Adrenal gland (tissue), 9 donors: ENCODE measurements at regions not wholly inside any gene's neighbourhood (a gene's known extent, or its start where the extent isn't known, plus 50 kb on each side); places are given as distances from the start of the nearest gene placed in this dataset.

Experiments used
- DNase-seq, 7 donors: peaks; one replicate each; pipeline ENCODE4 v3.0.0-alpha.2; 2019 to 2020
- H3K27ac ChIP-seq, 5 donors: fragments of 200-600 bp; sonication (generic) in 4 of 5; 1 replicate in 3 of 5; 2 replicates in 2 of 5; pipeline versions ENCODE4 v1.5.1 to v1.8.0; 2016 to 2020; ENCODE audit warnings: mild to moderate bottlenecking in 1 of 5
- H3K27me3 ChIP-seq: fragments of 200-600 bp; 2 replicates; pipeline ENCODE4 v1.8.0; 2021
- H3K36me3 ChIP-seq, 2 donors: fragments of 200-600 bp; replicated peaks in 1 of 2; 1 replicate in 1 of 2; 2 replicates in 1 of 2; pipeline versions ENCODE4 v1.5.1 to v1.8.0; 2018 to 2022
- H3K4me1 ChIP-seq, 2 donors: fragments of 200-600 bp; replicated peaks in 1 of 2; 1 replicate in 1 of 2; 2 replicates in 1 of 2; pipeline versions ENCODE4 v1.5.1 to v1.8.0; 2018 to 2021
- H3K4me3 ChIP-seq, 4 donors: fragments of 200-600 bp; sonication (generic) in 3 of 4; one replicate each; pipeline ENCODE4 v1.5.1; 2016 to 2018
- H3K9me3 ChIP-seq, 3 donors: fragments of 200-600 bp; sonication (generic) in 1 of 3; replicated peaks in 1 of 3; 1 replicate in 2 of 3; 2 replicates in 1 of 3; pipeline versions ENCODE4 v1.5.1 to v1.8.0; 2016 to 2021
- POLR2A ChIP-seq, 2 donors: fragments of 450-650 bp; IDR thresholded peaks; one replicate each; pipeline ENCODE4 v1.6.1; 2017; ENCODE audit warnings: antibody characterized with exemption in 2 of 2, mild to moderate bottlenecking in 2 of 2, moderate library complexity in 1 of 2
- WGBS, 4 donors: extraction: QIAGEN DNeasy Blood & Tissue Kit in 2 of 4; methylation state at CpG; one replicate each; pipeline versions ENCODE4 v1.1.5 to v1.1.7; 2013 to 2017; 5-methylcytosine and 5-hydroxymethylcytosine counted together
- intact Hi-C, 2 donors: fragments of 100-400 bp; cut with DNase I; formaldehyde crosslinking; loops; one replicate each; pipeline versions ENCODE4 v1.14.1 to v1.15.0; 2022 to 2023
- TF ChIP-seq, protein P1 (sequence below), 6 experiments: fragments of 450-650 bp in 4 of 6; fragments of 200-600 bp in 2 of 6; sonication (generic) in 1 of 6; IDR thresholded peaks; 1 replicate in 5 of 6; 2 replicates in 1 of 6; pipeline versions ENCODE4 v1.5.1 to v1.8.0; 2016 to 2021; ENCODE audit warnings: antibody characterized with exemption in 6 of 6, mild to moderate bottlenecking in 2 of 6, moderate library complexity in 1 of 6
- donor health status: healthy with polysubstance abuse.
- donor health status: Bipolar disorder and iron deficiency.
- donor health status: DM: yes; HTN: yes; CAD: no.
- donor health status: DM: no; HTN: no; CAD: no.
- donor health status: DM: no; HTN: no; CAD: no.

DNA sequence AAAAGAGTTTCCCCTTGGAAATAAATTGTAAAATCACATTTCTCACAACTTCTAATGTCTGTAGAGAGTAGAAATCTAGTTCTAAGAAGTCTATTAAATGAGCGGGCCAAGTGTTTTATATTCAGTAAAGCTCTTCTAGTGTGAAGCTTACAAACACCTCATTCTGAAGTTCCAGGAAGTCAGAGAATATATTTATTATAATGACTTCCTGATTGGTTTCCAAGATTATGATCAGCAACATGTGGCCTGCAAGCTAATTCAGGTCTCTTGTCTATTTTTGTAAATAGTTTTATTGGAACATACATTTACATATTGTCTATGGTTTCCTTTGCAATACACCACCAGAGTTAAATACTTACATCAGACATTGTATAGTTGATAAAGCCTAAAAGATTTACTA is 603.9 kb downstream of the AMY1C start:
- WGBS, 4 donors: 49 to 71% (median 59%) methylated on average over 1 of the region's 1 CpG
- intact Hi-C loops: no loop called here
- H3K9me3 ChIP-seq: no peaks in the 10 kb centered on the region
- no peaks in the 10 kb centered on the region for H3K27me3 ChIP-seq
- no peaks in the 10 kb centered on the region for H3K4me1 ChIP-seq
- no peaks in the 10 kb centered on the region for H3K36me3 ChIP-seq
- no peak overlapping the region for H3K4me3 ChIP-seq
- H3K27ac ChIP-seq: no peak overlapping the region
- no peak for DNase-seq
- TF ChIP-seq, protein P1, sequence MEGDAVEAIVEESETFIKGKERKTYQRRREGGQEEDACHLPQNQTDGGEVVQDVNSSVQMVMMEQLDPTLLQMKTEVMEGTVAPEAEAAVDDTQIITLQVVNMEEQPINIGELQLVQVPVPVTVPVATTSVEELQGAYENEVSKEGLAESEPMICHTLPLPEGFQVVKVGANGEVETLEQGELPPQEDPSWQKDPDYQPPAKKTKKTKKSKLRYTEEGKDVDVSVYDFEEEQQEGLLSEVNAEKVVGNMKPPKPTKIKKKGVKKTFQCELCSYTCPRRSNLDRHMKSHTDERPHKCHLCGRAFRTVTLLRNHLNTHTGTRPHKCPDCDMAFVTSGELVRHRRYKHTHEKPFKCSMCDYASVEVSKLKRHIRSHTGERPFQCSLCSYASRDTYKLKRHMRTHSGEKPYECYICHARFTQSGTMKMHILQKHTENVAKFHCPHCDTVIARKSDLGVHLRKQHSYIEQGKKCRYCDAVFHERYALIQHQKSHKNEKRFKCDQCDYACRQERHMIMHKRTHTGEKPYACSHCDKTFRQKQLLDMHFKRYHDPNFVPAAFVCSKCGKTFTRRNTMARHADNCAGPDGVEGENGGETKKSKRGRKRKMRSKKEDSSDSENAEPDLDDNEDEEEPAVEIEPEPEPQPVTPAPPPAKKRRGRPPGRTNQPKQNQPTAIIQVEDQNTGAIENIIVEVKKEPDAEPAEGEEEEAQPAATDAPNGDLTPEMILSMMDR (IDR thresholded peaks at IDR 0.05): no peak
- TF ChIP-seq POLR2A (IDR thresholded peaks at IDR 0.05): no peak

DNA sequence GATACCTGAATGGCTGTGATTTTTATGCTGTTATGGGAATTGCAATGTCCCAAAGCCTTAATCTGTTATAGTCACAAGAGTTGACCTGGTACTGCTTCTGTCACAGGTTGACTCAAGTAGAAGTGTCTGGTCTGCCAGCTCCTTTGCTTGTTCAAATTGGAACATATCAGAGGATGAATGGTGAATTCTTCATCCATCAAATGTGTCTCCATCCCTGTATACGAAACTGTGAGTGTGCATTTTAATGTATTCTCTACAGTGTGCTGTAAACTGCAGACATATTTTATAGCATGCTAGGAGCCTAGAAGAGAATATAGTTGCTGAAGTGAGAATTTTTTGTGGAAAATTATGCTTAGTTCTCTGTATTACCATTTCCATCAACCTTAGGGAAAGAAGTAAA is 608.4 kb downstream of the AMY1C start:
- Histone ChIP-seq H3K27ac (no peak overlapping the region), H3K36me3 (no peaks in the 10 kb centered on the region), H3K4me1 (no peaks in the 10 kb centered on the region), H3K9me3 (no peaks in the 10 kb centered on the region), H3K4me3 (no peak overlapping the region), H3K27me3 (no peaks in the 10 kb centered on the region)
- no peak for TF ChIP-seq POLR2A (IDR thresholded peaks at IDR 0.05)
- TF ChIP-seq, protein P1 (IDR thresholded peaks at IDR 0.05): no peak
- 44 to 58% (median 50%) methylated on average over 1 of the region's 1 CpG for WGBS, 4 donors
- intact Hi-C loops: no loop called here
- no peak for DNase-seq

DNA sequence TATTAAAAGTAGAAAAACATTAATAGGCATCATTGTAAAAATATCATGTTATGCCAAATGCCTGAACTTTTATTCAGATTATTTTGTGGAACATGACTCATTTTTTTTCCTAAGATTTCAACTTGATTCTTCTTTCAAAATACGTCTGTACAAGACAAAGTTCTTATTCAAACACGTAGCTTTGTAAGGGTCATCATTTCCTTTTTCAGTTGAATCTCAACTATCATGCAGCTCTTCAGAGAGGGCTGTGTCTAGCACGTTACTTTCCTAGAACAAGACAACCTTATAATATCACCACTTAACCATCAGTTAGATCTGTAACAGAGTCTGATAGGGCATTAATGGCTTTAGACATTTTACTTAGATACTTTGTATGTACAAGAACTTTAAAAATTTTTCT is 608.9 kb downstream of the AMY1C start:
- 47 to 55% (median 48%) methylated on average over 3 of the region's 3 CpGs for WGBS, 4 donors
- TF ChIP-seq, protein P1 (IDR thresholded peaks at IDR 0.05): no peak
- TF ChIP-seq POLR2A (IDR thresholded peaks at IDR 0.05): no peak
- Histone ChIP-seq H3K4me1 (no peaks in the 10 kb centered on the region), H3K36me3 (no peaks in the 10 kb centered on the region), H3K27me3 (no peaks in the 10 kb centered on the region), H3K9me3 (peaks cover 0 to under 1% (median 0%) of the 10 kb centered on the region in 3 donors), H3K27ac (no peak overlapping the region), H3K4me3 (no peak overlapping the region)
- intact Hi-C loops: no loop called here
- no peak for DNase-seq

DNA sequence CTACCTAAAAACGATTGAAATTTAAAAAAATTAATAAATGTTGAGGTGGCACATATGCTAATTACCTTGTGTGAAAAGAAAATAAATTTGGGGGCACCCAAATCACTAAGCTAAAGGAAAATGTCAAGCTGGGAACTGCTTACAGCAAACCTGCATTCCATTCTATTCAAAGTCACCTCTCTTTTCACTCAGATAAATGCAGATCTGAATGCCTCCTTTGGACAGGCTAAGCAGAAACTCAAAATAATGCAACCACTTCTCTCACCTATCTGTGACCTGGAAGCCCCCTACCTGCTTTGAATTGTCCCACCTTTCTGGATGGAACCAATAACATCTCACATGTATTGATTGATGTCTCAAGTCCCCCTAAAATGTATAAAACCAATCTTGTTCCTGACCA is 628.7 kb downstream of the AMY1C start:
- no peak for DNase-seq
- intact Hi-C loops: no loop called here
- H3K27ac ChIP-seq: no peak overlapping the region
- WGBS, 4 donors: 8 to 21% (median 12%) methylated on average over 1 of the region's 1 CpG
- no peaks in the 10 kb centered on the region for H3K36me3 ChIP-seq
- no peaks in the 10 kb centered on the region for H3K4me1 ChIP-seq
- H3K27me3 ChIP-seq: no peaks in the 10 kb centered on the region
- H3K4me3 ChIP-seq: no peak overlapping the region
- TF ChIP-seq POLR2A (IDR thresholded peaks at IDR 0.05): no peak
- TF ChIP-seq, protein P1 (IDR thresholded peaks at IDR 0.05): no peak
- H3K9me3 ChIP-seq: no peaks in the 10 kb centered on the region
